Stimulated activated effector memory CD8-positive, alpha-beta T cell treated with anti-CD3 and anti-CD28 coated beads, Interleukin-12 subunit alpha, Interleukin-12 subunit beta, amount 100 ng/mL, for 72 hours (primary cell): ENCODE measurements at regions not wholly inside any gene's neighbourhood (a gene's known extent, or its start where the extent isn't known, plus 50 kb on each side); places are given as distances from the start of the nearest gene placed in this dataset.
"Not testable (repeated sequence)": the region's sequence is repeated elsewhere in the genome, so short reads cannot be mapped to it uniquely, and the experiment has no call there.

ENCODE experiments used
- ATAC-seq: fragments of 150-1000 bp; cut with Tn5 transposase; 2 replicates; pipeline ENCODE4 v1.10.0; 2021
- DNase-seq, 2 donors: peaks; one replicate each; pipeline ENCODE4 v3.0.0; 2021 to 2022; ENCODE audit warnings: low spot score in 2 of 2
- H3K27ac Mint-ChIP-seq: one replicate; pipeline ENCODE4 v1.8.0; 2022; ENCODE audit warnings: mild to moderate bottlenecking, mixed read lengths
- H3K36me3 Mint-ChIP-seq: one replicate; pipeline ENCODE4 v1.8.0; 2022; ENCODE audit warnings: mild to moderate bottlenecking, mixed read lengths
- H3K4me1 Mint-ChIP-seq: one replicate; pipeline ENCODE4 v1.8.0; 2022; ENCODE audit warnings: mixed read lengths
- H3K4me3 Mint-ChIP-seq: one replicate; pipeline ENCODE4 v1.8.0; 2022; ENCODE audit warnings: mild to moderate bottlenecking, mixed read lengths
- H3K9me3 Mint-ChIP-seq: one replicate; pipeline ENCODE4 v1.8.0; 2022; ENCODE audit warnings: mixed read lengths

GRCh38 chr14:40028991-40029390 is 596.8 kb upstream of the FBXO33 start:
- no peak for ATAC-seq
- no peak overlapping the region for H3K27ac Mint-ChIP-seq
- no peak for DNase-seq
- no peak overlapping the region for H3K4me3 Mint-ChIP-seq
- H3K9me3 Mint-ChIP-seq, result peaks cover 6% of the 10 kb centered on the region
- no peaks in the 10 kb centered on the region for H3K36me3 Mint-ChIP-seq
- no peaks in the 10 kb centered on the region for H3K4me1 Mint-ChIP-seq

GRCh38 chr14:40025101-40025500 is 592.9 kb upstream of the FBXO33 start:
- H3K36me3 Mint-ChIP-seq, result no peaks in the 10 kb centered on the region
- peaks cover 3% of the 10 kb centered on the region for H3K9me3 Mint-ChIP-seq
- no peaks in the 10 kb centered on the region for H3K4me1 Mint-ChIP-seq
- H3K27ac Mint-ChIP-seq, result no peak overlapping the region
- DNase-seq (no peak), ATAC-seq (no peak)
- H3K4me3 Mint-ChIP-seq, result no peak overlapping the region

- no peaks in the 10 kb centered on the region for H3K4me1 Mint-ChIP-seq
- H3K9me3 Mint-ChIP-seq, result peaks cover 2% of the 10 kb centered on the region
- H3K36me3 Mint-ChIP-seq, result no peaks in the 10 kb centered on the region
- DNase-seq (no peak), ATAC-seq (no peak)
- H3K27ac Mint-ChIP-seq, result no peak overlapping the region
- H3K4me3 Mint-ChIP-seq, result no peak overlapping the region
Measured at GRCh38 chr14:40010961-40011360, 578.7 kb upstream of the FBXO33 start.

- no peak overlapping the region for H3K4me3 Mint-ChIP-seq
- H3K27ac Mint-ChIP-seq, result no peak overlapping the region
- H3K4me1 Mint-ChIP-seq, result no peaks in the 10 kb centered on the region
- ATAC-seq, result no peak
- DNase-seq, result no peak
- H3K36me3 Mint-ChIP-seq, result no peaks in the 10 kb centered on the region
- H3K9me3 Mint-ChIP-seq, result peaks cover 2% of the 10 kb centered on the region
Measured at GRCh38 chr14:40009771-40010170, 577.5 kb upstream of the FBXO33 start.

- ATAC-seq, H3K36me3 Mint-ChIP-seq, H3K4me3 Mint-ChIP-seq, H3K9me3 Mint-ChIP-seq, DNase-seq, H3K27ac Mint-ChIP-seq, H3K4me1 Mint-ChIP-seq: not testable (repeated sequence)
Measured at GRCh38 chr14:40008345-40008744, 576.1 kb upstream of the FBXO33 start.

GRCh38 chr14:40004871-40005500 is 572.8 kb upstream of the FBXO33 start:
- Mint-ChIP-seq H3K27ac (no peak overlapping the region), H3K36me3 (no peaks in the 10 kb centered on the region), H3K4me1 (no peaks in the 10 kb centered on the region), H3K9me3 (no peaks in the 10 kb centered on the region), H3K4me3 (no peak overlapping the region)
- ATAC-seq (no peak), DNase-seq (no peak)

GRCh38 chr14:40003773-40004172 is 571.5 kb upstream of the FBXO33 start:
- Mint-ChIP-seq H3K9me3 (no peaks in the 10 kb centered on the region), H3K27ac (no peak overlapping the region), H3K4me1 (no peaks in the 10 kb centered on the region), H3K4me3 (no peak overlapping the region), H3K36me3 (no peaks in the 10 kb centered on the region)
- no peak for ATAC-seq
- DNase-seq, result no peak

- H3K4me1 Mint-ChIP-seq, result no peaks in the 10 kb centered on the region
- DNase-seq, result no peak
- H3K36me3 Mint-ChIP-seq, result no peaks in the 10 kb centered on the region
- ATAC-seq, result no peak
- H3K27ac Mint-ChIP-seq, result no peak overlapping the region
- no peak overlapping the region for H3K4me3 Mint-ChIP-seq
- H3K9me3 Mint-ChIP-seq, result peaks cover 9% of the 10 kb centered on the region
Measured at GRCh38 chr14:39998854-39999253, 566.6 kb upstream of the FBXO33 start.

- Mint-ChIP-seq H3K4me1 (no peaks in the 10 kb centered on the region), H3K27ac (no peak overlapping the region), H3K4me3 (no peak overlapping the region), H3K9me3 (peaks cover 9% of the 10 kb centered on the region), H3K36me3 (no peaks in the 10 kb centered on the region)
- ATAC-seq, result no peak
- no peak for DNase-seq
Measured at GRCh38 chr14:39998114-39998513, 565.9 kb upstream of the FBXO33 start.

- ATAC-seq (no peak), DNase-seq (no peak)
- H3K9me3 Mint-ChIP-seq, result peaks cover 5% of the 10 kb centered on the region
- no peaks in the 10 kb centered on the region for H3K4me1 Mint-ChIP-seq
- no peaks in the 10 kb centered on the region for H3K36me3 Mint-ChIP-seq
- H3K4me3 Mint-ChIP-seq, result no peak overlapping the region
- no peak overlapping the region for H3K27ac Mint-ChIP-seq
Measured at GRCh38 chr14:39991041-39991440, 558.8 kb upstream of the FBXO33 start.

GRCh38 chr14:39988939-39989338 is 556.7 kb upstream of the FBXO33 start:
- Mint-ChIP-seq H3K4me3 (no peak overlapping the region), H3K4me1 (no peaks in the 10 kb centered on the region), H3K36me3 (no peaks in the 10 kb centered on the region), H3K9me3 (no peaks in the 10 kb centered on the region), H3K27ac (no peak overlapping the region)
- DNase-seq (no peak), ATAC-seq (no peak)

- Mint-ChIP-seq H3K36me3 (no peaks in the 10 kb centered on the region), H3K9me3 (no peaks in the 10 kb centered on the region), H3K27ac (no peak overlapping the region), H3K4me1 (no peaks in the 10 kb centered on the region), H3K4me3 (no peak overlapping the region)
- ATAC-seq (no peak), DNase-seq (no peak)
Measured at GRCh38 chr14:39984323-39984722, 552.1 kb upstream of the FBXO33 start.

GRCh38 chr14:39977198-39977597 is 545.0 kb upstream of the FBXO33 start:
- H3K9me3 Mint-ChIP-seq, result peaks cover 1% of the 10 kb centered on the region
- no peak for ATAC-seq
- no peaks in the 10 kb centered on the region for H3K36me3 Mint-ChIP-seq
- no peaks in the 10 kb centered on the region for H3K4me1 Mint-ChIP-seq
- no peak for DNase-seq
- H3K4me3 Mint-ChIP-seq, result no peak overlapping the region
- no peak overlapping the region for H3K27ac Mint-ChIP-seq

- Mint-ChIP-seq H3K4me1 (no peaks in the 10 kb centered on the region), H3K27ac (no peak overlapping the region), H3K4me3 (no peak overlapping the region), H3K9me3 (peaks cover 4% of the 10 kb centered on the region), H3K36me3 (no peaks in the 10 kb centered on the region)
- DNase-seq (no peak), ATAC-seq (peak; percentile 21)
Measured at GRCh38 chr14:39974036-39974435, 541.8 kb upstream of the FBXO33 start.

- ATAC-seq, result no peak
- H3K4me3 Mint-ChIP-seq, result no peak overlapping the region
- no peak for DNase-seq
- peaks cover 4% of the 10 kb centered on the region for H3K9me3 Mint-ChIP-seq
- no peaks in the 10 kb centered on the region for H3K4me1 Mint-ChIP-seq
- H3K27ac Mint-ChIP-seq, result no peak overlapping the region
- H3K36me3 Mint-ChIP-seq, result no peaks in the 10 kb centered on the region
Measured at GRCh38 chr14:39972704-39973103, 540.5 kb upstream of the FBXO33 start.

GRCh38 chr14:39967885-39968284 is 535.7 kb upstream of the FBXO33 start:
- H3K9me3 Mint-ChIP-seq, result peaks cover 4% of the 10 kb centered on the region
- ATAC-seq, result no peak
- no peak for DNase-seq
- H3K4me1 Mint-ChIP-seq, result no peaks in the 10 kb centered on the region
- no peak overlapping the region for H3K27ac Mint-ChIP-seq
- H3K36me3 Mint-ChIP-seq, result no peaks in the 10 kb centered on the region
- no peak overlapping the region for H3K4me3 Mint-ChIP-seq

GRCh38 chr14:39957987-39958386 is 525.8 kb upstream of the FBXO33 start:
- ATAC-seq, result no peak
- Mint-ChIP-seq H3K4me1 (no peaks in the 10 kb centered on the region), H3K4me3 (no peak overlapping the region), H3K36me3 (no peaks in the 10 kb centered on the region), H3K27ac (no peak overlapping the region), H3K9me3 (peaks cover 14% of the 10 kb centered on the region)
- no peak for DNase-seq
